GM12878 (cell line): ENCODE measurements at regions not wholly inside any gene's neighbourhood (a gene's known extent, or its start where the extent isn't known, plus 50 kb on each side); places are given as distances from the start of the nearest gene placed in this dataset.

Experiments used
- ATAC-seq: fragments of 200-7000 bp; cut with Tn5 transposase; 3 replicates; pipeline ENCODE4 v1.9.1; 2020; ENCODE audit warnings: mild to moderate bottlenecking, moderate library complexity
- BruUV-seq: library from RNA; stranded (reverse); fragments of 400-500 nt; replicated peaks from 2 replicates; lab custom pipeline; 2021; lab: Mats Ljungman, UMichigan
- CTCF ChIA-PET: fragments of 300-600 bp; sonication (Branson Sonifier 250); formaldehyde crosslinking; extraction: SDS; loops from one replicate; lab custom pipeline; 2021; ENCODE audit warnings: inconsistent platforms; lab: Yijun Ruan, JAX
- POLR2A ChIA-PET: fragments of 350-600 bp; formaldehyde crosslinking; extraction: SDS; loops from one replicate; lab custom pipeline; 2021; ENCODE audit warnings: inconsistent platforms; lab: Charles Lee
- RAD21 ChIA-PET: fragments of 300-600 bp; sonication (Branson Sonifier 250); formaldehyde crosslinking; loops from one replicate; lab custom pipeline; 2023; ENCODE audit warnings: antibody characterized with exemption; ENCODE audit not compliant: unreplicated experiment; lab: Charles Lee
- SMC1A ChIA-PET: fragments of 300-600 bp; sonication (Branson Sonifier 250); formaldehyde crosslinking; loops from one replicate; lab custom pipeline; 2023; ENCODE audit not compliant: unreplicated experiment, uncharacterized antibody; lab: Charles Lee
- DNase-seq: peaks from one replicate; pipeline ENCODE4 v3.0.0-alpha.2; 2011; ENCODE audit warnings: low read depth, low spot score
- FAIRE-seq: peaks from 3 replicates; lab custom pipeline; 2011; peaks lifted over from hg19 to GRCh38; lab: Jason Lieb, UNC
- H2AFZ ChIP-seq: 2 replicates; pipeline ENCODE4 v1.6.0; 2011; ENCODE audit warnings: low read depth, low read length, control low read depth; ENCODE audit not compliant: control insufficient read depth
- H3K27ac ChIP-seq: 2 replicates; pipeline ENCODE4 v1.5.1; 2011; ENCODE audit warnings: control low read depth; ENCODE audit not compliant: control insufficient read depth, insufficient read depth
- H3K27me3 ChIP-seq, 2 experiments: replicated peaks in 1 of 2; 2 replicates each; pipeline versions ENCODE4 v1.6.0 to v1.6.1; 2011; ENCODE audit warnings: low read length in 1 of 2; ENCODE audit not compliant: control insufficient read depth in 2 of 2, insufficient read depth in 2 of 2
- H3K36me3 ChIP-seq, 2 experiments: 2 replicates each; pipeline ENCODE4 v1.5.1; 2011; ENCODE audit warnings: low read length in 1 of 2; ENCODE audit not compliant: control insufficient read depth in 2 of 2, insufficient read depth in 2 of 2
- H3K4me1 ChIP-seq: 2 replicates; pipeline ENCODE4 v1.6.1; 2011; ENCODE audit warnings: mild to moderate bottlenecking, low read length, moderate library complexity, mixed read lengths; ENCODE audit not compliant: control insufficient read depth, insufficient read depth
- H3K4me2 ChIP-seq: 2 replicates; pipeline ENCODE4 v1.6.0; 2011; ENCODE audit warnings: control low read depth; ENCODE audit not compliant: control insufficient read depth, insufficient read depth
- H3K4me3 ChIP-seq: fragments of 200-600 bp; sonication (generic); 2 replicates; pipeline ENCODE4 v1.5.1; 2016
- H3K79me2 ChIP-seq: 2 replicates; pipeline ENCODE4 v1.6.0; 2011; ENCODE audit warnings: low read length; ENCODE audit not compliant: control insufficient read depth, insufficient read depth
- H3K9ac ChIP-seq: 2 replicates; pipeline ENCODE4 v1.8.0; 2011; ENCODE audit warnings: low read length, control low read depth, mixed read lengths; ENCODE audit not compliant: control insufficient read depth, insufficient read depth
- H3K9me3 ChIP-seq: replicated peaks from 3 replicates; pipeline ENCODE4 v1.5.1; 2011; ENCODE audit warnings: mild to moderate bottlenecking, low read length; ENCODE audit not compliant: control insufficient read depth, insufficient read depth
- H4K20me1 ChIP-seq: 2 replicates; pipeline ENCODE4 v1.6.0; 2011; ENCODE audit not compliant: control insufficient read depth, insufficient read depth
- BCL3 ChIP-seq: IDR thresholded peaks from 2 replicates; pipeline ENCODE4 v1.6.1; 2011; ENCODE audit warnings: borderline replicate concordance, low read depth, mild to moderate bottlenecking, moderate library complexity, low read length; ENCODE audit not compliant: insufficient read depth, poor library complexity, severe bottlenecking
- CBFB ChIP-seq: IDR thresholded peaks from 2 replicates; pipeline ENCODE4 v1.6.1; 2016; ENCODE audit warnings: antibody characterized with exemption, low read depth
- CEBPB ChIP-seq, 2 experiments: fragments of 150-350 bp in 1 of 2; IDR thresholded peaks; 2 replicates each; pipeline ENCODE4 v1.6.1; 2012 to 2014; ENCODE audit warnings: low read depth in 2 of 2, low read length in 2 of 2, borderline replicate concordance in 1 of 2, inconsistent platforms in 1 of 2
- E2F8 ChIP-seq: fragments of 450-650 bp; IDR thresholded peaks from 2 replicates; pipeline ENCODE4 v1.6.1; 2018; ENCODE audit warnings: mild to moderate bottlenecking, low read depth, moderate library complexity; ENCODE audit not compliant: partially characterized antibody
- E4F1 ChIP-seq: fragments of 450-650 bp; IDR thresholded peaks from 2 replicates; pipeline ENCODE4 v1.6.1; 2018; ENCODE audit warnings: borderline replicate concordance, mild to moderate bottlenecking; ENCODE audit not compliant: partially characterized antibody
- FOXK2 ChIP-seq: fragments of 450-650 bp; IDR thresholded peaks from 2 replicates; pipeline ENCODE4 v1.6.1; 2017; ENCODE audit warnings: mild to moderate bottlenecking, moderate library complexity
- IRF4 ChIP-seq: IDR thresholded peaks from 2 replicates; pipeline ENCODE4 v1.6.1; 2011; ENCODE audit warnings: low read depth, low read length
- MTA2 ChIP-seq: fragments of 450-650 bp; IDR thresholded peaks from 2 replicates; pipeline ENCODE4 v1.6.1; 2016; ENCODE audit warnings: low read depth, mild to moderate bottlenecking, moderate library complexity
- MYB ChIP-seq: fragments of 150-350 bp; IDR thresholded peaks from 2 replicates; pipeline ENCODE4 v1.6.1; 2014; ENCODE audit warnings: mild to moderate bottlenecking, low read depth, low read length, borderline replicate concordance
- NFIC ChIP-seq: IDR thresholded peaks from 2 replicates; pipeline ENCODE4 v1.6.1; 2012; ENCODE audit warnings: low read depth, mild to moderate bottlenecking, inconsistent platforms, low read length, moderate library complexity
- NR2F1 ChIP-seq: fragments of 450-650 bp; conservative IDR thresholded peaks from 2 replicates; pipeline ENCODE4 v1.6.1; 2017; ENCODE audit warnings: mild to moderate bottlenecking
- SIX5 ChIP-seq: IDR thresholded peaks from 2 replicates; pipeline ENCODE4 v1.6.1; 2011; ENCODE audit warnings: mild to moderate bottlenecking, low read depth, low read length, moderate library complexity; ENCODE audit not compliant: severe bottlenecking
- STAT3 ChIP-seq: IDR thresholded peaks from 2 replicates; pipeline ENCODE4 v1.6.1; 2011; ENCODE audit warnings: low read depth, low read length, improper control_type of control experiment
- ZBTB40 ChIP-seq: fragments of 450-650 bp; IDR thresholded peaks from 2 replicates; pipeline ENCODE4 v1.6.1; 2016; ENCODE audit warnings: mild to moderate bottlenecking, moderate library complexity, borderline replicate concordance
- WGBS: methylation state at CpG from one replicate; pipeline ENCODE4 v1.1.6; 2016; ENCODE audit warnings: low lambda C conversion rate; ENCODE audit not compliant: insufficient replicate concordance, insufficient coverage; ENCODE audit errors: missing lambda C conversion rate; 5-methylcytosine and 5-hydroxymethylcytosine counted together
- in situ Hi-C: fragments of 300-500 bp; cut with MboI; formaldehyde crosslinking; loops from 9 replicates; pipeline ENCODE4 v1.14.3; 2018; ENCODE audit warnings: mixed read lengths
- intact Hi-C: fragments of 100-400 bp; cut with micrococcal nuclease; formaldehyde crosslinking; loops from one replicate; pipeline ENCODE4 v1.14.2; 2022; ENCODE audit not compliant: unreplicated experiment

- H4K20me1 ChIP-seq, result no peaks in the 10 kb centered on the region
- H3K27me3 ChIP-seq, result no peaks in the 10 kb centered on the region
- ChIA-PET RAD21 (no interaction called here), SMC1A (no interaction called here), POLR2A (no interaction called here), CTCF (interaction anchor here (1.0 kb wide), 1 partner anchor 9 kb away, joined by 3 read pairs; no protein-coding TSS in a partner anchor)
- DNase-seq (no peak), FAIRE-seq (no peak), ATAC-seq (no peak)
- no peak overlapping the region for H3K9ac ChIP-seq
- no peaks in the 10 kb centered on the region for H3K9me3 ChIP-seq
- no peak overlapping the region for H3K4me2 ChIP-seq
- no peaks in the 10 kb centered on the region for H3K79me2 ChIP-seq
- intact Hi-C loops (no loop called here), in situ Hi-C loops (no loop called here)
- H3K4me3 ChIP-seq, result no peak overlapping the region
- no TSS peak for BruUV-seq
- H3K4me1 ChIP-seq, result no peaks in the 10 kb centered on the region
- 0% methylated on average over 1 of the region's 1 CpG for whole genome bisulfite sequencing
- no peak overlapping the region for H2AFZ ChIP-seq
- H3K27ac ChIP-seq, result no peak overlapping the region
- H3K36me3 ChIP-seq, result no peaks in the 10 kb centered on the region
- no peak for TF ChIP-seq BCL3
- TF ChIP-seq MTA2, result no peak
- no peak for TF ChIP-seq ZBTB40
- TF ChIP-seq E4F1, result no peak
- no peak for TF ChIP-seq SIX5
- no peak for TF ChIP-seq E2F8
- TF ChIP-seq CEBPB (IDR thresholded peaks at IDR 0.05; ENCODE audit: borderline replicate concordance in 1 of 2, low read depth in 2 of 2, low read length in 2 of 2), result no peak
- no peak for TF ChIP-seq STAT3
- TF ChIP-seq NR2F1, result no peak
- TF ChIP-seq CBFB, result no peak
- TF ChIP-seq MYB, result no peak
- TF ChIP-seq NFIC, result no peak
- TF ChIP-seq IRF4, result no peak
- no peak for TF ChIP-seq FOXK2
Measured at GRCh38 chr6:76342611-76343160, 270.2 kb upstream of the IMPG1 start.
